GM13977 (cell line): ENCODE measurements at regions not wholly inside any gene's neighbourhood (a gene's known extent, or its start where the extent isn't known, plus 50 kb on each side); places are given as distances from the start of the nearest gene placed in this dataset.

Experiments
- DNase-seq: peaks from one replicate; pipeline ENCODE4 v3.0.0; 2012; ENCODE audit warnings: low spot score
- CTCF ChIP-seq: IDR thresholded peaks from 2 replicates; pipeline ENCODE4 v1.5.1; 2012; ENCODE audit warnings: mild to moderate bottlenecking, control low read depth; ENCODE audit not compliant: insufficient read depth; ENCODE audit errors: extremely low read depth, missing control alignments
- in situ Hi-C: fragments of 300-500 bp; cut with MboI; formaldehyde crosslinking; loops from one replicate; pipeline ENCODE4 v1.12.0; 2022; ENCODE audit warnings: low sequenced_read_pairs, low pct_unique_long_range_greater_than_20kb, mixed read lengths, inconsistent platforms; ENCODE audit not compliant: unreplicated experiment

DNA sequence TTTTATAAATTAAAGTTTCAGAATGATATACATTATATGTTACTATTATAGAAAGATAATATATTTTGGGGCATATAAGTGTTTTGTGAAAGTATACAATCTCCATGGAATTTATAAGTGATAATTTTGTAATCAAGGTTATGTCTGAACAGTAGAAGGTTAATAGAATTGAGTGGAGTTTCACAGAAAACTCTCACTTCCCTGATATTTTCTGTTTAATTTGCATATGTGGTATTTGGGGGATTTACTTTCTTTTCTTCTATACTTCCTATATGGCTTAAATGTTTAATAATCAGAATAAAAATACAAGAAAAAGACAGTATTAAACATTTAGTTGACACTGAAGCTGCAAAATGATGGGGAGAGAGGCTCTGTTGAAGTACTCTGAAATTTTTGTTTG is 848.5 kb downstream of the DACH1 start:
- in situ Hi-C loops = no loop called here
- no peak for TF ChIP-seq CTCF
- no peak for DNase-seq

- no peak for TF ChIP-seq CTCF
- DNase-seq = no peak
- in situ Hi-C loops = no loop called here
Measured at GRCh38 chr13:71017607-71018006, 849.4 kb downstream of the DACH1 start.

DNA sequence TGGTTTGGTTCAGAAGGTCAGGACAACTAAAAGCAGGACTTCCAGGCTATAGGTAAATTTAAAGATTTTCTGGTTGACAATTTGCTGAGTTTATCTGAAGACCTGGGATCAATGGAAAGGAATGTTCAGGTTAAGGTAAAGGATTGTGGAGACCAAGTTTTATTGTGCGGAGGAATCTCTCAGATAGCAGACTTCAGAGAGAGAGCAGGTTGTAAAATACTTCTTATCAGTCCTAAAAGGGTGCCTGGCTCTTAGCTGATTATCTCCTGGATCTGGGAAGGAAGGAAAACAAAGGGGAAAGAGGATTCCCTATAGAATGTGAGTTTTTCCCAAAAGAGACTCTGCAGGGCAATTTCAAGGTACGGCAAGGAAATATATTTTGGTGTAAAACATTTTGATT is 851.5 kb downstream of the DACH1 start:
- no peak for TF ChIP-seq CTCF
- in situ Hi-C loops = no loop called here
- DNase-seq = no peak

DNA sequence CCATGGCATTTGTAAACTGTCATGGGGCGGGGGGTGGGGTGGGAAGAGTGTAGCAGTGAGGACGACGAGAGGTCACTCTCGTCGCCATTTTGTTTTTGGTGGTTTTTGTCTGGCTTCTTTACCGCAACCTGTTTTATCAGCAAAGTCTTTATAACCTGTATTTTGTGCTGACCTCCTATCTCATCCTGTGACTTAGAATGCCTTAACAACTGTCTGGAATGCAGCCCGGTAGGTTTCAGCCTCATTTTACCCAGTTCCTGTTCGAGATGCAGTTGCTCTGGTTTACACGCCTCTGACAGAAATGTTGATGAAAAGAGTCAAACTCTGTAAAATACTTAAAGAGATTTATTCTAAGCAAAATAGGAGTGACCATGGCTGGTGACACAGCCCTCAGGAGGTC is 852.0 kb downstream of the DACH1 start:
- no peak for TF ChIP-seq CTCF
- in situ Hi-C loops = no loop called here
- no peak for DNase-seq

DNA sequence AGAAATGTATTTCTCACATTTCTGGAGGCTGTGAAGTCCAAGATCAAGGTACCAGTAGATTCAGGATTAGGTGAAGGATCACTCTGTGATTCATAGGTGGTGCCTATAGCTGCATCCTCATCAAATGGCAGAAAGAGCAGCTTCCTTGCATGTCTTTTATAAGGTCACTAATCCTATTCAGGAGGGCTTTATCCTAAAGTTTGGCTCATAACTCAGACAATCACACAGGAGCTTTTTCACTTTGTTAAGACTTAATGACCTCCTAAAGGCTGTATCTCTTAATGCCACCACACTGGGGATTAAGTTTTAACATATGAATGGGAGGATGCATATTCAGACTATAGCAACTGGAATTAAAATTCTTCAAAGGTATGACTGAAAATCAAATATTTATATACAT is 861.1 kb downstream of the DACH1 start:
- TF ChIP-seq CTCF = no peak
- DNase-seq = no peak
- in situ Hi-C loops = no loop called here

GRCh38 chr13:70995338-70995737 is 871.7 kb downstream of the DACH1 start:
- in situ Hi-C loops = no loop called here
- TF ChIP-seq CTCF = no peak
- no peak for DNase-seq

DNA sequence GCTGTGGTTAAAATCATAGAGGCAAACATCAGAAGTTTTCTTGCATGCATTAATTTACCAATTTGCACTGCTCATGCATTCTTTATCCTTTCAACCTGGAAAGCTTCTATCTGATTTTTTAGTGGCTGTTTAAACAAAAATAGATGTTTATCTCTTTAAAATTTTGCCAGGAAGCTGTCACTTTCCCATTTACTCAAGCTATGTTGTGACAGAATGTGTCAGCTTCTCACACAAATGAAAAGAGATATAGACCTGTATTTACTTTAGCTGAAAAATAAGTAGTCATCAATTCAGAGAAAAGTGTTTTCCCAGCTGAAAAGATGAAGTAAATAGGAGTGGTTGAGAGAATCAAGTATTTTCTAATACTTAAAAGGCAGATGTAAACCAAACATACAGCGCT is 872.8 kb downstream of the DACH1 start:
- in situ Hi-C loops = no loop called here
- DNase-seq = no peak
- no peak for TF ChIP-seq CTCF
